Activated T-cell treated with anti-CD3 and anti-CD28 coated beads, Interleukin-2, amount 50 U/mL, for 72 hours (primary cell): ENCODE measurements at regions not wholly inside any gene's neighbourhood (a gene's known extent, or its start where the extent isn't known, plus 50 kb on each side); places are given as distances from the start of the nearest gene placed in this dataset.

ENCODE experiments used
- ATAC-seq, 2 donors: fragments of 150-1000 bp; cut with Tn5 transposase; replicated peaks in 1 of 2; 2 replicates each; pipeline ENCODE4 v1.10.0; 2021; ENCODE audit warnings: moderate library complexity in 2 of 2, mild to moderate bottlenecking in 1 of 2
- DNase-seq, 2 donors: peaks; one replicate each; pipeline ENCODE4 v3.0.0; 2021 to 2022; ENCODE audit warnings: mixed read lengths in 1 of 2
- H3K27ac Mint-ChIP-seq: one replicate; pipeline ENCODE4 v1.8.0; 2022; ENCODE audit warnings: mild to moderate bottlenecking, moderate library complexity, mixed read lengths
- H3K27me3 Mint-ChIP-seq: one replicate; pipeline ENCODE4 v1.8.0; 2022; ENCODE audit warnings: low read depth, mixed read lengths
- H3K36me3 Mint-ChIP-seq, 2 donors: one replicate each; pipeline ENCODE4 v1.8.0; 2022; ENCODE audit warnings: mixed read lengths in 2 of 2, mild to moderate bottlenecking in 1 of 2; ENCODE audit not compliant: insufficient read depth in 2 of 2
- H3K4me1 Mint-ChIP-seq: one replicate; pipeline ENCODE4 v1.8.0; 2022; ENCODE audit warnings: low read depth, mixed read lengths
- H3K4me3 Mint-ChIP-seq, 2 donors: one replicate each; pipeline ENCODE4 v1.8.0; 2022; ENCODE audit warnings: mild to moderate bottlenecking in 2 of 2, mixed read lengths in 2 of 2, moderate library complexity in 2 of 2
- H3K9me3 Mint-ChIP-seq, 2 donors: one replicate each; pipeline ENCODE4 v1.8.0; 2022; ENCODE audit warnings: mixed read lengths in 2 of 2

DNA sequence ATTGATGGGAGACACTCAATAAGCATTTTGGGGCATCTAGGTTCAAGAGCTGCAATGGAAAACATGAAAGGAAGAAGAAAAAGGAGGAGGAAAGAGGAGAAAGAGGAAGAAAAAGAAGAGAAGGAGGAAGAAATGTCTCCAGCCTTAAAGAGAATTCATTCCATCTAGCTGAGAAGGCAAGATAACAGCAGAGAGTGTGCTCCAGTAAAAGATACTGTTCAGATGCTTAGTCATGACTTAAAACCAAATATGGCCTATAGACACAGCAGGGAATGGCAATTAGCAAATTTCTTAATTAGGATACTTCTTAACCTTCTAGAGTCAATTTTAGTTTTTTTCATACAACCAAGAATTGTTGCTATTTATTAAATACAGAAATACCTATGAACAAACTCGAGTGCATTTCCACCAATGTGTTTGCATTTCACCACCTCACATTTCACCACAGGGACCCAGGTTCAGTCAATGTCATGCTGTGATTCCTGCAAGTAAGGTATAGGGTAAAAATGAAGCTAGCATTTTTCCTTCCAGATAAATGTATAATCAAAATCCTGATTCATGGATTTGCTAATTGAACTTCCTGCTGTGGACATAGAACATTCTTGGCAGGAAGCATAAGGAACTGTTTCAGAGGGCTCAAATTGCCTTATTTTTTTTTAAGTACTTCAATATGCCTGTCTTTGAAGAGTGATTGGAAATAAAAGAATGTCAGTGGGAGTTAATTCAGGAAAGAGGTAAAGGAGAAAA, 177.8 kb downstream of the RPS29 start:
- ATAC-seq (no peak), DNase-seq (no peak)
- peak overlapping the region; percentile 29 for H3K27ac Mint-ChIP-seq
- no peaks in the 10 kb centered on the region for H3K36me3 Mint-ChIP-seq
- no peak overlapping the region for H3K4me3 Mint-ChIP-seq
- H3K9me3 Mint-ChIP-seq = no peaks in the 10 kb centered on the region
- H3K4me1 Mint-ChIP-seq = peaks cover 5% of the 10 kb centered on the region
- peaks cover 35% of the 10 kb centered on the region for H3K27me3 Mint-ChIP-seq

GRCh38 chr14:49405291-49405690, 180.9 kb downstream of the RPS29 start:
- Mint-ChIP-seq H3K36me3 (no peaks in the 10 kb centered on the region), H3K27ac (no peak overlapping the region)
- ATAC-seq = peak; percentile 76 to 85

DNA sequence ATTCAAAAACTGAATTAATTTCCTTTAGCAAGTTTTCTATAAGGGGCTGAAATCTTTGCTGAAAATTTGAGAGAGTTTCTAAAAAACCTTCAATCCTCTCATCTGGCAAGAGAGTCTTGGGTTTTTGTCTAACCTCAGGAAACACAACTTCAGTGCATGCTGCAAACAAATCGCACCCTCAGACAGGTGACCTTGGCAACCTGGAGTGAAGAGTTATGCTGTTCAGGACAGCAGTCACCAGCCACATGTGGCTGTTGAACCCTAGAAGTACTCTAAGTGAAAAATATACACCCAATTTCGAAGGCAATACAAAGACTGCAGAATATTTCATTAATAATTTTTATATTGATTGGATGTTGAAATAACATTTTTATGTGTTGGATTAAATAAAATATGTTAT, 184.8 kb downstream of the RPS29 start:
- no peak for ATAC-seq
- Mint-ChIP-seq H3K4me1 (peaks cover 5% of the 10 kb centered on the region), H3K36me3 (no peaks in the 10 kb centered on the region), H3K27me3 (no peaks in the 10 kb centered on the region), H3K4me3 (no peak overlapping the region), H3K9me3 (no peaks in the 10 kb centered on the region), H3K27ac (no peak overlapping the region)
- no peak for DNase-seq

More at GRCh38 chr14:49405291-49405690, 180.9 kb downstream of the RPS29 start:
- Mint-ChIP-seq H3K4me1 (peaks cover 5% of the 10 kb centered on the region), H3K27me3 (peaks cover 20% of the 10 kb centered on the region), H3K9me3 (no peaks in the 10 kb centered on the region), H3K4me3 (no peak overlapping the region)
- DNase-seq = no peak

DNA sequence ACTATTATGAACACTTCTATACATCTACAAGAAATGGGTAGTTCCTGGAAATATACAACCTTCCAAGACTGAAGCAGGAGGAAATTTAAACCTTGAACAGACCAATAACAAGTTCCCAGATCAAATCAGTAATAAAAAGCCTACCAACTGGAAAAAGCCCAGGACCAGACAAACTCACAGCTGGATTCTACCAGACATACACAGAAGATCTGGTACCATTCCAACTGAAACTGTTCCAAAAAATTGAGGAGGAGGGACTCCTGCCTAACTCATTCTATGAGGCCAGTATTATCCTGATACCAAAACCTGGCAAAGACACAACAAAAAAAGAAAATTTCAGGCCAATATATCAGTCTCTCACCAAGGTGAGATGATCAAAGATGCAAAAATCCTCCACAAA, 189.4 kb downstream of the RPS29 start:
- no peaks in the 10 kb centered on the region for H3K4me1 Mint-ChIP-seq
- ATAC-seq = no peak
- no peaks in the 10 kb centered on the region for H3K36me3 Mint-ChIP-seq
- peaks cover 17% of the 10 kb centered on the region for H3K27me3 Mint-ChIP-seq
- no peak overlapping the region for H3K4me3 Mint-ChIP-seq
- peaks cover 0 to 2% of the 10 kb centered on the region in 2 donors for H3K9me3 Mint-ChIP-seq
- DNase-seq = no peak
- no peak overlapping the region for H3K27ac Mint-ChIP-seq

- ATAC-seq (no peak), DNase-seq (no peak)
- Mint-ChIP-seq H3K27ac (no peak overlapping the region), H3K27me3 (peaks cover 17% of the 10 kb centered on the region), H3K4me1 (no peaks in the 10 kb centered on the region), H3K4me3 (no peak overlapping the region), H3K9me3 (peaks cover 4 to 6% of the 10 kb centered on the region in 2 donors), H3K36me3 (peaks cover 3 to 10% of the 10 kb centered on the region in 2 donors)
These were observed 204.4 kb downstream of the RPS29 start for GRCh38 chr14:49381778-49382177.

GRCh38 chr14:49367696-49368095, 218.5 kb downstream of the RPS29 start:
- no peak overlapping the region for H3K27ac Mint-ChIP-seq
- H3K36me3 Mint-ChIP-seq = no peaks in the 10 kb centered on the region
- DNase-seq = no peak
- no peak overlapping the region for H3K4me3 Mint-ChIP-seq
- no peaks in the 10 kb centered on the region for H3K9me3 Mint-ChIP-seq
- no peak for ATAC-seq
- no peaks in the 10 kb centered on the region for H3K27me3 Mint-ChIP-seq
- H3K4me1 Mint-ChIP-seq = no peaks in the 10 kb centered on the region

- Mint-ChIP-seq H3K27ac (no peak overlapping the region), H3K9me3 (no peaks in the 10 kb centered on the region), H3K4me1 (no peaks in the 10 kb centered on the region)
These were observed 219.8 kb downstream of the RPS29 start for GRCh38 chr14:49366416-49366815.

GRCh38 chr14:49364752-49365117, 221.4 kb downstream of the RPS29 start:
- H3K9me3 Mint-ChIP-seq = peaks cover 5 to 6% of the 10 kb centered on the region in 2 donors
- H3K27ac Mint-ChIP-seq = no peak overlapping the region
- H3K36me3 Mint-ChIP-seq = no peaks in the 10 kb centered on the region
- no peak overlapping the region for H3K4me3 Mint-ChIP-seq
- DNase-seq (no peak), ATAC-seq (no peak)
- H3K4me1 Mint-ChIP-seq = no peaks in the 10 kb centered on the region
- H3K27me3 Mint-ChIP-seq = no peaks in the 10 kb centered on the region

More at GRCh38 chr14:49366416-49366815, 219.8 kb downstream of the RPS29 start:
- no peaks in the 10 kb centered on the region for H3K36me3 Mint-ChIP-seq
- DNase-seq = no peak
- no peak overlapping the region for H3K4me3 Mint-ChIP-seq
- no peaks in the 10 kb centered on the region for H3K27me3 Mint-ChIP-seq
- ATAC-seq = no peak

DNA sequence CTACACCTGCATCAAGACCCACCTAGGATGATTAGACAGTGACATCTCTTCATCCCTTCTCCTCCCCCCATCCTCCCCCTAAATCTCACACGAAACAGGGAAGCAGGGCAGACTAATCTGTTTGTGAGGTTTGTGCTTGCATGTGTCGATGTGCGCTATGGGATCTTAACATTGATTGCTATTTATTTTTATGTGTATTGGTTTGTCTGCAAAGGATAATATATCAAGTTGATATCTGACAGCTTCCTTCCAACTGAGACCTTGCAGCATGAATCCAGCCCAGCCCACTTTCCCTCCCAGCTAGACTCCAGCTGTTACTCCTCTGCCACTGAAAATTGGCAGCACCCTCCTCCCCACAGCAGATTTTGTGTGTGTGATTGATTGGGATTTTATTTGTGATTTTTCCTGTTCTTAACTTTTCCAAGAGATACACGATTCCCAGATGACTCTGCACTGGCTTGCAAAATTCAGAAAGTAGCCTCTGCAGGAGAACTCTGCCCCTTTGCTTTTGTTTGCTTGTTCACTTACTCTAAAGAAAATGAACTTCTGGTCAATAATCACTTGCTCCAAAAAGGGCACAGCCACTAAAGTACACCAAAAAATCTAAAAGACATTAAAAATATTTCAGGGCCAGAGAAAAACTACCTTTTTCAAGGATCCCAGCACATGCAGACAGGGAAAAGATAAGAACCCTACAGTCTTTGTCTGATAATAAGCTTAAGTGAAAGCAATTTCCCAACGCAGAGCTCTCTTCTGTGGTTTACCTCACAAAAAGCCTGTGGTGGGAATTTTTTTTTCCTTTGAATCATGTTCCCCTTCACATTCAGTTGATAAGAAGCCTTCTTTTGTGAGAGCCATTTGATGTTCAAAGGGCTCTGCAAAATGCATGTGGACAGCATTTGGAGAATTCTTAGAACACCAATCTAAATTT, 222.1 kb downstream of the RPS29 start:
- ATAC-seq = no peak
- no peak for DNase-seq
- Mint-ChIP-seq H3K4me3 (no peak overlapping the region), H3K9me3 (peaks cover 5 to 6% of the 10 kb centered on the region in 2 donors), H3K27ac (no peak overlapping the region), H3K36me3 (no peaks in the 10 kb centered on the region), H3K27me3 (no peaks in the 10 kb centered on the region), H3K4me1 (no peaks in the 10 kb centered on the region)

DNA sequence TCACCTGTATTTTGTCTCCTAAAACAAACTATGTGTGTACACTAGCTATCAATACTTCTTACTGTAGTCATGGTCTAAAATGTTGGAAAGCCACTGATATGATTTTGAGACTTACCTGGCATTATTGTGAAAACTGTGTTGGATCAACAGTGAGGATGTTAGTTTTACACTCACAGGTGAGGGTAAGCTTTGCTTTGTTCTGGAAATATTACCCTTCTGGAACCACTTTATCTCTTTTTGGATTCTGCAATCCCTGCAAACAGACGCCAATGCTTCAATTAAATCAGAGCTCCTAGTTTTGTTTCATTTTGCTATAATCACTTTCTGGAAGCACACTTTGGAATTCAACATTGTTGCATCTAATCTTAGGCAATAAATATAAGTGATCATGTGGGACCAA, 223.3 kb downstream of the RPS29 start:
- H3K27me3 Mint-ChIP-seq = no peaks in the 10 kb centered on the region
- H3K27ac Mint-ChIP-seq = no peak overlapping the region
- H3K4me1 Mint-ChIP-seq = no peaks in the 10 kb centered on the region
- H3K36me3 Mint-ChIP-seq = no peaks in the 10 kb centered on the region
- peaks cover 5 to 6% of the 10 kb centered on the region in 2 donors for H3K9me3 Mint-ChIP-seq
- DNase-seq (no peak), ATAC-seq (no peak)
- no peak overlapping the region for H3K4me3 Mint-ChIP-seq

- Mint-ChIP-seq H3K27ac (no peak overlapping the region), H3K36me3 (no peaks in the 10 kb centered on the region), H3K27me3 (peaks cover 15% of the 10 kb centered on the region), H3K4me1 (no peaks in the 10 kb centered on the region), H3K9me3 (peaks cover 0 to 2% of the 10 kb centered on the region in 2 donors), H3K4me3 (no peak overlapping the region)
- no peak for DNase-seq
- ATAC-seq = no peak
These were observed 247.1 kb downstream of the RPS29 start for GRCh38 chr14:49339130-49339529.

DNA sequence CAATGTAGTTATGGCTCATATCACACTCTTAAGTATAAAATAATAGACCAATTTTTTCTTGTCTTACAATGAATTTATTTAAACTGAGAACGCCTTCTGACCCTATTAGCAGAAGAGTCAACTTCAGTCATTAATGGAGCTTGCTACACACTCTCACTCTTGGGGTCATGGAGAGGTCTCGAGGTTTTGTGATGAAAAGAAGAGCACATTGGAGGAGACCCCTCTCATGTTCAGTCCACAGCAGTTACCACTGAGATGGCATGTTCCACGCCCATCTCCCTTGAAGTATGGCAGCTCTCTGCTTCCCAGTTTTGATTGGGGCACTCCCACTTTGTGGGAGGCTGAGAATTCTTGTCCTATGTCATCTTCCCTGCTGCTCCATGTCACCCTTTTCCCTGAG, 266.4 kb downstream of the RPS29 start:
- H3K4me1 Mint-ChIP-seq = no peaks in the 10 kb centered on the region
- ATAC-seq (no peak), DNase-seq (no peak)
- peaks cover 5% of the 10 kb centered on the region for H3K27me3 Mint-ChIP-seq
- no peak overlapping the region for H3K4me3 Mint-ChIP-seq
- H3K9me3 Mint-ChIP-seq = no peaks in the 10 kb centered on the region
- H3K36me3 Mint-ChIP-seq = no peaks in the 10 kb centered on the region
- H3K27ac Mint-ChIP-seq = no peak overlapping the region

DNA sequence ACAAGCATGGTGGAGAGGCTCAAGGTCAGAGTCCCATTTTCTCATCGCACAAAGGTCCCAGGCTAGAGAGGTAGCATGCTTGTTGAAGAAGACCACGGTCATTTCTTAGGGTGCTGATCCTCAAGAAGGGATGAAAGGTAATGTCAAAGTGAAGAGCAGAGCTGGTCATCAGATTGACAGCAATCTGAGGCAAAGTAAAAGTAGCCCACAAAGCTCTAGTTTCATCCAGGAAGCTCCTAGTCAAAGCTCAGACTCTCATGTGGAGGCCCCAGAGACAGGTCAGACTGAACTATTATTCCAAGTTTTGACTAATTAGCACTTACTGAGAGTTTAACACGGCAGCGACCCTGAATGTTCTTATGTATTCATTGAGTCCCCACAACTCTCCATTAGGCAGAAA, 270.6 kb downstream of the RPS29 start:
- no peaks in the 10 kb centered on the region for H3K9me3 Mint-ChIP-seq
- H3K4me1 Mint-ChIP-seq = no peaks in the 10 kb centered on the region
- no peak for DNase-seq

More for the DNA sequence above, 270.6 kb downstream of the RPS29 start:
- Mint-ChIP-seq H3K27ac (no peak overlapping the region), H3K36me3 (no peaks in the 10 kb centered on the region), H3K27me3 (peaks cover 4% of the 10 kb centered on the region), H3K4me3 (no peak overlapping the region)
- no peak for ATAC-seq
